ENCODE measurements at regions not wholly inside any gene's neighbourhood (a gene's known extent, or its start where the extent isn't known, plus 50 kb on each side); places are given as distances from the start of the nearest gene placed in this dataset.

- Histone ChIP-seq H3K27me3 (no peaks in the 10 kb centered on the region), H3K9me3 (peaks cover 0 to 52% of the 10 kb centered on the region in 2 donors), H3K36me3 (no peaks in the 10 kb centered on the region), H3K4me1 (no peaks in the 10 kb centered on the region), H3K4me3 (no peak overlapping the region), H3K27ac (no peak overlapping the region)
- DNase-seq (peak in 1 of 4 donors; percentile 41), ATAC-seq (no peak)
- intact Hi-C loops (cut with DNase I), result no loop called here
- TF ChIP-seq CTCF (IDR thresholded peaks at IDR 0.05), result no peak
These were observed 119.5 kb downstream of the TUBA3C start for GRCh38 chr13:19062019-19062646.

- Histone ChIP-seq H3K4me1 (no peaks in the 10 kb centered on the region), H3K36me3 (no peaks in the 10 kb centered on the region), H3K4me3 (no peak overlapping the region), H3K9me3 (peaks cover 0 to 47% of the 10 kb centered on the region in 2 donors), H3K27me3 (no peaks in the 10 kb centered on the region), H3K27ac (no peak overlapping the region)
- ATAC-seq (no peak), DNase-seq (peak in 1 of 4 donors; percentile 39)
- intact Hi-C loops (cut with DNase I), result no loop called here
- TF ChIP-seq CTCF (IDR thresholded peaks at IDR 0.05), result no peak
These were observed 120.3 kb downstream of the TUBA3C start for GRCh38 chr13:19061278-19061677.

- Histone ChIP-seq H3K27me3 (no peaks in the 10 kb centered on the region), H3K9me3 (peaks cover 0 to 40% of the 10 kb centered on the region in 2 donors), H3K27ac (no peak overlapping the region), H3K4me3 (no peak overlapping the region), H3K36me3 (no peaks in the 10 kb centered on the region), H3K4me1 (no peaks in the 10 kb centered on the region)
- no peak for ATAC-seq
- intact Hi-C loops (cut with DNase I), result no loop called here
- peak in 1 of 4 donors; percentile 32 for DNase-seq
- no peak for TF ChIP-seq CTCF (IDR thresholded peaks at IDR 0.05)
These were observed 121.2 kb downstream of the TUBA3C start for GRCh38 chr13:19060311-19061002.

- Histone ChIP-seq H3K4me3 (no peak overlapping the region), H3K27ac (no peak overlapping the region), H3K27me3 (no peaks in the 10 kb centered on the region), H3K36me3 (no peaks in the 10 kb centered on the region), H3K4me1 (no peaks in the 10 kb centered on the region), H3K9me3 (peaks cover 0 to 36% of the 10 kb centered on the region in 2 donors)
- DNase-seq, result peak in 1 of 4 donors; percentile 48
- no peak for TF ChIP-seq CTCF (IDR thresholded peaks at IDR 0.05)
- no peak for ATAC-seq
- intact Hi-C loops (cut with DNase I), result no loop called here
These were observed 122.4 kb downstream of the TUBA3C start for GRCh38 chr13:19059016-19059780.

- no peak for TF ChIP-seq CTCF (IDR thresholded peaks at IDR 0.05)
- H3K9me3 ChIP-seq, result peaks cover 0 to 32% of the 10 kb centered on the region in 2 donors
- H3K27ac ChIP-seq, result no peak overlapping the region
- no peak overlapping the region for H3K4me3 ChIP-seq
- no peaks in the 10 kb centered on the region for H3K4me1 ChIP-seq
- H3K27me3 ChIP-seq, result no peaks in the 10 kb centered on the region
- no peaks in the 10 kb centered on the region for H3K36me3 ChIP-seq
- no peak for ATAC-seq
- intact Hi-C loops (cut with DNase I), result no loop called here
- DNase-seq, result peak in 1 of 4 donors; percentile 64
These were observed 123.1 kb downstream of the TUBA3C start for GRCh38 chr13:19058566-19058965.

Data from left lung (tissue), 4 donors.